H1 (cell line): ENCODE measurements at regions not wholly inside any gene's neighbourhood (a gene's known extent, or its start where the extent isn't known, plus 50 kb on each side); places are given as distances from the start of the nearest gene placed in this dataset.

Source experiments
- CTCF ChIA-PET: fragments of 300-600 bp; sonication (Branson Sonifier 250); formaldehyde crosslinking; loops from one replicate; lab custom pipeline; 2021; ENCODE audit not compliant: partially characterized antibody; lab: Charles Lee
- POLR2A ChIA-PET: fragments of 300-600 bp; sonication (Branson Sonifier 250); formaldehyde crosslinking; loops from one replicate; lab custom pipeline; 2021; ENCODE audit warnings: inconsistent platforms; ENCODE audit not compliant: partially characterized antibody; lab: Charles Lee
- DNase-seq, 2 experiments: peaks; one replicate each; pipeline versions ENCODE4 v3.0.0 to v3.0.0-alpha.2; 2010 to 2022; ENCODE audit warnings: low spot score in 2 of 2, low read depth in 1 of 2, mixed read lengths in 1 of 2
- FAIRE-seq: peaks from 2 replicates; lab custom pipeline; 2011; peaks lifted over from hg19 to GRCh38; lab: Jason Lieb, UNC
- H2AFZ ChIP-seq: 2 replicates; pipeline ENCODE4 v1.8.1; 2012; ENCODE audit warnings: low read length, inconsistent platforms
- H2AK5ac ChIP-seq: 2 replicates; pipeline ENCODE4 v1.6.1; 2013; ENCODE audit warnings: low read depth, low read length
- H2BK120ac ChIP-seq: replicated peaks from 2 replicates; pipeline ENCODE3; 2013; ENCODE audit warnings: low read depth, low read length, inconsistent platforms
- H2BK12ac ChIP-seq: 2 replicates; pipeline ENCODE4 v1.6.1; 2013; ENCODE audit warnings: low read depth, low read length
- H2BK15ac ChIP-seq: 2 replicates; pipeline ENCODE4 v1.6.1; 2013; ENCODE audit warnings: low read length
- H2BK20ac ChIP-seq: 2 replicates; pipeline ENCODE4 v1.6.1; 2013; ENCODE audit warnings: low read length
- H2BK5ac ChIP-seq: 2 replicates; pipeline ENCODE4 v1.6.1; 2013; ENCODE audit warnings: low read depth, low read length
- H3K14ac ChIP-seq: 2 replicates; pipeline ENCODE4 v1.6.1; 2013; ENCODE audit warnings: inconsistent platforms; ENCODE audit not compliant: insufficient read length
- H3K18ac ChIP-seq: 2 replicates; pipeline ENCODE4 v1.6.1; 2013; ENCODE audit warnings: low read length; ENCODE audit errors: extremely low read depth
- H3K23ac ChIP-seq: 2 replicates; pipeline ENCODE4 v1.6.1; 2013; ENCODE audit warnings: inconsistent platforms; ENCODE audit not compliant: insufficient read length
- H3K23me2 ChIP-seq: 2 replicates; pipeline ENCODE4 v1.6.1; 2013; ENCODE audit warnings: low read depth, low read length
- H3K27ac ChIP-seq: 2 replicates; pipeline ENCODE4 v1.6.1; 2011; ENCODE audit warnings: low read depth, low read length, inconsistent platforms
- H3K27me3 ChIP-seq, 4 experiments: replicated peaks in 1 of 4; 1 replicate in 1 of 4; 2 replicates in 3 of 4; pipeline versions ENCODE4 v1.6.1 to v1.8.1; 2011 to 2013; ENCODE audit warnings: low read length in 3 of 4, mild to moderate bottlenecking in 3 of 4, inconsistent platforms in 2 of 4, mixed read lengths in 2 of 4, moderate library complexity in 1 of 4; ENCODE audit not compliant: control insufficient read depth in 3 of 4, insufficient read depth in 3 of 4; ENCODE audit errors: extremely low read depth in 1 of 4
- H3K36me3 ChIP-seq, 4 experiments: 2 replicates each; pipeline versions ENCODE4 v1.6.1 to v1.8.1; 2011 to 2013; ENCODE audit warnings: mild to moderate bottlenecking in 4 of 4, low read length in 3 of 4, moderate library complexity in 2 of 4, control low read depth in 1 of 4, inconsistent platforms in 1 of 4; ENCODE audit not compliant: insufficient read depth in 4 of 4, control insufficient read depth in 2 of 4
- H3K4ac ChIP-seq: replicated peaks from 2 replicates; pipeline ENCODE3; 2013; ENCODE audit warnings: low read length, low read depth, mixed read lengths, inconsistent platforms; ENCODE audit not compliant: insufficient read length
- H3K4me1 ChIP-seq, 4 experiments: replicated peaks in 1 of 4; 1 replicate in 1 of 4; 2 replicates in 3 of 4; pipeline versions ENCODE4 v1.6.1 to v1.8.1; 2011 to 2013; ENCODE audit warnings: low read length in 3 of 4, inconsistent platforms in 2 of 4, mixed read lengths in 1 of 4; ENCODE audit not compliant: insufficient read depth in 4 of 4, control insufficient read depth in 3 of 4
- H3K4me2 ChIP-seq, 2 experiments: 2 replicates each; pipeline versions ENCODE4 v1.6.1 to v1.8.1; 2011 to 2013; ENCODE audit warnings: low read depth in 2 of 2, low read length in 2 of 2, control low read depth in 1 of 2, inconsistent platforms in 1 of 2, mild to moderate bottlenecking in 1 of 2; ENCODE audit not compliant: insufficient read depth in 1 of 2
- H3K4me3 ChIP-seq, 4 experiments: fragments of 200-600, 300-600 bp in 1 of 4; sonication (generic), shearing (Covaris generic), sonication (Bioruptor Twin) in 1 of 4; 2 replicates each; pipeline versions ENCODE4 v1.5.1 to v1.8.1; 2011 to 2016; ENCODE audit warnings: low read length in 4 of 4, low read depth in 3 of 4, control low read depth in 2 of 4, inconsistent platforms in 2 of 4, mild to moderate bottlenecking in 2 of 4, mixed read lengths in 1 of 4, moderate library complexity in 1 of 4; ENCODE audit not compliant: insufficient read depth in 2 of 4; ENCODE audit errors: extremely low read depth in 1 of 4
- H3K56ac ChIP-seq: replicated peaks from 2 replicates; pipeline ENCODE3; 2013; ENCODE audit warnings: low read depth, mild to moderate bottlenecking, mixed read lengths, low read length, inconsistent platforms; ENCODE audit not compliant: insufficient read length
- H3K79me1 ChIP-seq: 2 replicates; pipeline ENCODE4 v1.6.1; 2013; ENCODE audit warnings: low read depth, low read length, control low read depth
- H3K79me2 ChIP-seq, 2 experiments: 2 replicates each; pipeline versions ENCODE4 v1.6.1 to v1.8.1; 2012 to 2013; ENCODE audit warnings: low read length in 2 of 2, mild to moderate bottlenecking in 2 of 2, inconsistent platforms in 1 of 2; ENCODE audit not compliant: insufficient read depth in 2 of 2, control insufficient read depth in 1 of 2
- H3K9ac ChIP-seq, 4 experiments: replicated peaks in 1 of 4; 1 replicate in 1 of 4; 2 replicates in 3 of 4; pipeline versions ENCODE4 v1.6.1 to v1.8.1; 2011 to 2013; ENCODE audit warnings: low read depth in 3 of 4, low read length in 3 of 4, control low read depth in 2 of 4, mild to moderate bottlenecking in 2 of 4, moderate library complexity in 2 of 4, inconsistent platforms in 1 of 4; ENCODE audit errors: extremely low read depth in 1 of 4
- H3K9me3 ChIP-seq, 2 experiments: 2 replicates each; pipeline versions ENCODE4 v1.6.1 to v1.8.1; 2012 to 2013; ENCODE audit warnings: mild to moderate bottlenecking in 2 of 2, moderate library complexity in 2 of 2, control low read depth in 1 of 2, inconsistent platforms in 1 of 2, low read depth in 1 of 2, low read length in 1 of 2, mixed read lengths in 1 of 2; ENCODE audit not compliant: insufficient read depth in 2 of 2
- H4K20me1 ChIP-seq, 2 experiments: replicated peaks in 1 of 2; 2 replicates each; pipeline versions ENCODE3 to v1.8.1; 2011 to 2013; ENCODE audit warnings: inconsistent platforms in 2 of 2, low read length in 2 of 2, mild to moderate bottlenecking in 1 of 2; ENCODE audit not compliant: insufficient read depth in 2 of 2, control insufficient read depth in 1 of 2
- H4K5ac ChIP-seq: 2 replicates; pipeline ENCODE4 v1.6.1; 2013; ENCODE audit warnings: low read length, low read depth, mixed read lengths, inconsistent platforms; ENCODE audit not compliant: insufficient read length
- H4K8ac ChIP-seq: 2 replicates; pipeline ENCODE4 v1.8.0; 2013; ENCODE audit warnings: mild to moderate bottlenecking, moderate library complexity, low read length, inconsistent platforms; ENCODE audit not compliant: insufficient read depth; ENCODE audit errors: extremely low read depth
- H4K91ac ChIP-seq: replicated peaks from 2 replicates; pipeline ENCODE3; 2013; ENCODE audit warnings: low read length, mixed read lengths, inconsistent platforms; ENCODE audit not compliant: insufficient read length
- EGR1 ChIP-seq: IDR thresholded peaks from 2 replicates; pipeline ENCODE4 v1.6.1; 2011; ENCODE audit warnings: low read depth, low read length, borderline replicate concordance
- EP300 ChIP-seq, 2 experiments: IDR thresholded peaks; 1 replicate in 1 of 2; 2 replicates in 1 of 2; pipeline ENCODE4 v1.6.1; 2011 to 2012; ENCODE audit warnings: low read depth in 2 of 2, low read length in 2 of 2, mild to moderate bottlenecking in 2 of 2, borderline replicate concordance in 1 of 2, inconsistent platforms in 1 of 2, moderate library complexity in 1 of 2
- FOSL1 ChIP-seq: IDR thresholded peaks from 2 replicates; pipeline ENCODE4 v1.6.1; 2011; ENCODE audit warnings: mild to moderate bottlenecking, low read depth, low read length, moderate library complexity; ENCODE audit not compliant: insufficient read depth
- NRF1 ChIP-seq: IDR thresholded peaks from 2 replicates; pipeline ENCODE4 v1.6.1; 2011; ENCODE audit warnings: mild to moderate bottlenecking, low read depth, low read length, improper control_type of control experiment
- PHF8 ChIP-seq: fragments of 200-600 bp; sonication (generic); conservative IDR thresholded peaks from 2 replicates; pipeline ENCODE4 v1.7.1; 2012; ENCODE audit warnings: low read depth, mild to moderate bottlenecking, inconsistent platforms, low read length, moderate library complexity
- POLR2A ChIP-seq, 2 experiments: IDR thresholded peaks; 1 replicate in 1 of 2; 2 replicates in 1 of 2; pipeline ENCODE4 v1.6.1; 2011; ENCODE audit warnings: low read depth in 2 of 2, low read length in 2 of 2, mild to moderate bottlenecking in 2 of 2; ENCODE audit errors: control extremely low read depth in 1 of 2
- RBBP5 ChIP-seq: IDR thresholded peaks from 2 replicates; pipeline ENCODE4 v1.7.1; 2012; ENCODE audit warnings: low read depth, mild to moderate bottlenecking, inconsistent platforms, low read length, moderate library complexity, borderline replicate concordance
- SP4 ChIP-seq: IDR thresholded peaks from 2 replicates; pipeline ENCODE4 v1.6.1; 2012; ENCODE audit warnings: low read length, inconsistent platforms
- WGBS, 2 experiments: shearing (Covaris generic) in 1 of 2; methylation state at CpG; one replicate each; pipeline versions ENCODE4 v1.1.6 to v1.1.7; 2013 to 2015; ENCODE audit warnings: low lambda C conversion rate in 2 of 2, mixed read lengths in 2 of 2, inconsistent platforms in 1 of 2, low coverage in 1 of 2, missing lambda C conversion rate in 1 of 2; ENCODE audit not compliant: insufficient replicate concordance in 2 of 2, insufficient coverage in 1 of 2, insufficient read length in 1 of 2; ENCODE audit errors: extremely low coverage in 1 of 2, missing lambda C conversion rate in 1 of 2; 5-methylcytosine and 5-hydroxymethylcytosine counted together

DNA sequence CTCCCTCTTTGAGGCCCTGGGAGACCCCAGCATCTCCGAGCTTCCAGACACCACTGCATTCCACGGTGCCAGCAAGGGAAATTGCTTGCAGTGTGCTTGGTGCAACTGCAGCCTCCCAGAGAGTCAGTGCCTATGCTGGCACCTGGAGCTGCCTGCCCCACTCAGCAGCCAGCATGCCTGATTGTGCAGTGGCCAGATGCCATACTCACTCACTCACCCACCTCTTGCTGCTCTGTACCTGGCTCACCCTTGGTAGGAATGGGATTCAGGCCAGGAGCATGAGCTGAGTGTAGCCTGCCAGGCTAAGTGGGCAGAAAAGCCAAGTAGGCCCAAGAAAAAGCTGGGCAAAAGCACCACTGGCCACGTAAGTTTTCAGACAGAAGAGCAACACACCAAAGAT, 651.4 kb downstream of the GABRG1 start:
- no peak overlapping the region for H3K18ac ChIP-seq
- H3K14ac ChIP-seq = no peak overlapping the region
- H3K27ac ChIP-seq = no peak overlapping the region
- no peak overlapping the region for H3K56ac ChIP-seq
- no peak overlapping the region for H2AK5ac ChIP-seq
- H4K5ac ChIP-seq = no peak overlapping the region
- no peaks in the 10 kb centered on the region for H4K20me1 ChIP-seq
- H3K23ac ChIP-seq = no peak overlapping the region
- FAIRE-seq (no peak), DNase-seq (no peak)
- POLR2A ChIA-PET = no interaction called here
- TF ChIP-seq POLR2A (IDR thresholded peaks at IDR 0.05; ENCODE audit: control extremely low read depth in 1 of 2, low read depth in 2 of 2, low read length in 2 of 2) = no peak
- TF ChIP-seq NRF1 = no peak
- no peak for TF ChIP-seq EGR1
- no peak for TF ChIP-seq EP300 (IDR thresholded peaks at IDR 0.05; ENCODE audit: borderline replicate concordance in 1 of 2, low read depth in 2 of 2, low read length in 2 of 2)
- TF ChIP-seq SP4 = no peak
- TF ChIP-seq FOSL1 = no peak
- TF ChIP-seq PHF8 = no peak
- TF ChIP-seq RBBP5 = no peak
- H4K91ac ChIP-seq = no peak overlapping the region
- no peaks in the 10 kb centered on the region for H3K23me2 ChIP-seq
- no peak overlapping the region for H2BK120ac ChIP-seq
- H2BK5ac ChIP-seq = no peak overlapping the region
- no peak overlapping the region for H2BK20ac ChIP-seq
- peaks cover 9 to 17% of the 10 kb centered on the region in 2 experiments; a peak in 3 of 4 replicates for H3K9me3 ChIP-seq
- no peaks in the 10 kb centered on the region for H3K79me1 ChIP-seq
- 95% methylated on average over 3 of the region's 3 CpGs; no CpG with 5 or more reads in 1 of the 2 experiments for WGBS, 2 experiments
- no peaks in the 10 kb centered on the region for H3K4me1 ChIP-seq
- no peak overlapping the region for H3K4me2 ChIP-seq
- no peak overlapping the region for H3K4ac ChIP-seq
- H2BK15ac ChIP-seq = no peak overlapping the region
- no peak overlapping the region for H3K4me3 ChIP-seq
- no peak overlapping the region for H3K9ac ChIP-seq
- H4K8ac ChIP-seq = no peak overlapping the region
- no peaks in the 10 kb centered on the region for H3K27me3 ChIP-seq
- CTCF ChIA-PET = interaction anchor here (1.2 to 1.4 kb wide), 2 partner anchors 19 to 20 kb away, joined by 3 read pairs; no protein-coding TSS in a partner anchor
- H3K36me3 ChIP-seq = peaks cover 0 to 3% (median 0%) of the 10 kb centered on the region in 4 experiments; a peak in 1 of 8 replicates
- H2AFZ ChIP-seq = no peak overlapping the region
- no peak overlapping the region for H2BK12ac ChIP-seq
- no peaks in the 10 kb centered on the region for H3K79me2 ChIP-seq
